SU-DHL-6 (cell line): ENCODE measurements at regions not wholly inside any gene's neighbourhood (a gene's known extent, or its start where the extent isn't known, plus 50 kb on each side); places are given as distances from the start of the nearest gene placed in this dataset.

Experiments
- H2AFZ ChIP-seq: fragments of 200-600 bp; sonication (generic); 2 replicates; pipeline ENCODE4 v1.6.1; 2014; ENCODE audit warnings: low read depth, mild to moderate bottlenecking, moderate library complexity, mixed read lengths, antibody characterized with exemption, low read length; ENCODE audit not compliant: severe bottlenecking
- H3F3A ChIP-seq: fragments of 200-600 bp; shearing (Covaris generic); 2 replicates; pipeline ENCODE4 v1.6.0; 2016; ENCODE audit warnings: antibody characterized with exemption, mild to moderate bottlenecking; ENCODE audit not compliant: insufficient read depth
- H3K27ac ChIP-seq: fragments of 200-600 bp; sonication (generic); 2 replicates; pipeline ENCODE4 v1.5.1; 2016; ENCODE audit warnings: low read depth, mild to moderate bottlenecking, low read length, moderate library complexity, mixed read lengths
- H3K27me3 ChIP-seq: fragments of 200-600 bp; sonication (generic), shearing (Covaris generic); 2 replicates; pipeline ENCODE4 v1.6.0; 2014; ENCODE audit warnings: mild to moderate bottlenecking, low read length
- H3K36me3 ChIP-seq: fragments of 200-600 bp; sonication (generic); 2 replicates; pipeline ENCODE4 v1.6.1; 2014; ENCODE audit warnings: mild to moderate bottlenecking, low read length, mixed read lengths
- H3K4me2 ChIP-seq: fragments of 300-600, 200-600 bp; shearing (Covaris generic), sonication (generic); 2 replicates; pipeline ENCODE4 v1.6.0; 2014; ENCODE audit warnings: low read length, low read depth, mild to moderate bottlenecking; ENCODE audit not compliant: poor library complexity, severe bottlenecking
- H3K4me3 ChIP-seq: fragments of 200-600 bp; sonication (generic); 2 replicates; pipeline ENCODE4 v1.5.1; 2014; ENCODE audit warnings: antibody characterized with exemption, low read length, mild to moderate bottlenecking, mixed read lengths; ENCODE audit not compliant: insufficient read depth, poor library complexity, severe bottlenecking
- H3K79me2 ChIP-seq: fragments of 200-600 bp; sonication (generic); 2 replicates; pipeline ENCODE4 v1.6.1; 2014; ENCODE audit warnings: mild to moderate bottlenecking, low read length, moderate library complexity; ENCODE audit not compliant: insufficient read depth
- H3K9ac ChIP-seq: fragments of 200-600 bp; sonication (generic); 2 replicates; pipeline ENCODE4 v1.7.0; 2014; ENCODE audit warnings: mild to moderate bottlenecking, low read length
- H3K9me2 ChIP-seq: fragments of 200-600 bp; sonication (generic); replicated peaks from 2 replicates; pipeline ENCODE4 v1.6.1; 2014; ENCODE audit warnings: low read length; ENCODE audit not compliant: insufficient read depth
- H3K9me3 ChIP-seq: fragments of 200-600 bp; sonication (generic); 2 replicates; pipeline ENCODE4 v1.6.1; 2014; ENCODE audit warnings: low read length, mixed read lengths; ENCODE audit not compliant: insufficient read depth
- H4K20me1 ChIP-seq: fragments of 200-600 bp; sonication (generic); 2 replicates; pipeline ENCODE4 v1.6.1; 2014; ENCODE audit warnings: low read depth, mild to moderate bottlenecking, antibody characterized with exemption, low read length, moderate library complexity, mixed read lengths
- CTCF ChIP-seq: fragments of 200-600 bp; sonication (generic); IDR thresholded peaks from one replicate; pipeline ENCODE4 v1.5.1; 2017; ENCODE audit warnings: antibody characterized with exemption, mild to moderate bottlenecking, low read length, moderate library complexity; ENCODE audit not compliant: insufficient read depth, poor library complexity, severe bottlenecking
- EZH2phosphoT487 ChIP-seq: fragments of 200-600 bp; sonication (generic), shearing (Covaris generic); conservative IDR thresholded peaks from 2 replicates; pipeline ENCODE4 v1.6.1; 2018; ENCODE audit warnings: mild to moderate bottlenecking, antibody characterized with exemption, low read length, moderate library complexity, mixed read lengths

GRCh38 chr12:11584221-11584855 lies 65.1 kb upstream of the ETV6 start:
- H3K27ac ChIP-seq = no peak overlapping the region
- H3K9me2 ChIP-seq = no peaks in the 10 kb centered on the region
- no peaks in the 10 kb centered on the region for H3F3A ChIP-seq
- no peak overlapping the region for H3K9ac ChIP-seq
- TF ChIP-seq EZH2phosphoT487 = no peak
- TF ChIP-seq CTCF = no peak
- H3K4me3 ChIP-seq = no peak overlapping the region
- H3K9me3 ChIP-seq = no peaks in the 10 kb centered on the region
- no peaks in the 10 kb centered on the region for H4K20me1 ChIP-seq
- H3K36me3 ChIP-seq = no peaks in the 10 kb centered on the region
- H2AFZ ChIP-seq = no peak overlapping the region
- no peaks in the 10 kb centered on the region for H3K27me3 ChIP-seq
- H3K4me2 ChIP-seq = no peak overlapping the region
- H3K79me2 ChIP-seq = no peaks in the 10 kb centered on the region

- no peak overlapping the region for H3K4me2 ChIP-seq
- H3K9ac ChIP-seq = no peak overlapping the region
- H3K27me3 ChIP-seq = no peaks in the 10 kb centered on the region
- no peaks in the 10 kb centered on the region for H3K79me2 ChIP-seq
- no peak overlapping the region for H3K27ac ChIP-seq
- H4K20me1 ChIP-seq = no peaks in the 10 kb centered on the region
- no peaks in the 10 kb centered on the region for H3F3A ChIP-seq
- no peaks in the 10 kb centered on the region for H3K36me3 ChIP-seq
- no peak overlapping the region for H2AFZ ChIP-seq
- no peak overlapping the region for H3K4me3 ChIP-seq
- no peaks in the 10 kb centered on the region for H3K9me2 ChIP-seq
- TF ChIP-seq CTCF = no peak
- no peaks in the 10 kb centered on the region for H3K9me3 ChIP-seq
These were observed 57.0 kb upstream of the ETV6 start for GRCh38 chr12:11592484-11592883.

- H4K20me1 ChIP-seq = no peaks in the 10 kb centered on the region
These were observed 56.5 kb upstream of the ETV6 start for GRCh38 chr12:11593013-11593412.

More at GRCh38 chr12:11593013-11593412, 56.5 kb upstream of the ETV6 start:
- Histone ChIP-seq H3F3A (no peaks in the 10 kb centered on the region), H3K4me3 (no peak overlapping the region), H3K27ac (no peak overlapping the region), H3K79me2 (no peaks in the 10 kb centered on the region), H3K27me3 (no peaks in the 10 kb centered on the region), H3K9ac (no peak overlapping the region), H2AFZ (no peak overlapping the region), H3K9me3 (no peaks in the 10 kb centered on the region), H3K9me2 (no peaks in the 10 kb centered on the region), H3K36me3 (no peaks in the 10 kb centered on the region), H3K4me2 (no peak overlapping the region)
- no peak for TF ChIP-seq CTCF
- no peak for TF ChIP-seq EZH2phosphoT487
